ENCODE measurements at regions not wholly inside any gene's neighbourhood (a gene's known extent, or its start where the extent isn't known, plus 50 kb on each side); places are given as distances from the start of the nearest gene placed in this dataset.
"Not testable (repeated sequence)": the region's sequence is repeated elsewhere in the genome, so short reads cannot be mapped to it uniquely, and the experiment has no call there.

- H3K9me3 ChIP-seq, result no peaks in the 10 kb centered on the region
- no peaks in the 10 kb centered on the region for H3K36me3 ChIP-seq (ENCODE audit: insufficient read depth in 1 of 2, low read depth in 1 of 2)
- 49 to 52% (median 50%) methylated on average over 3 of the region's 3 CpGs for WGBS, 3 donors
- ATAC-seq (no peak), DNase-seq (no peak)
- no peak overlapping the region for H3K4me3 ChIP-seq
- H3K4me1 ChIP-seq, result no peaks in the 10 kb centered on the region
- H3K27me3 ChIP-seq (ENCODE audit: insufficient read depth in 3 of 3, low read length in 2 of 3), result peaks cover 0 to 4% (median 0%) of the 10 kb centered on the region in 3 donors
- TF ChIP-seq, protein P1, sequence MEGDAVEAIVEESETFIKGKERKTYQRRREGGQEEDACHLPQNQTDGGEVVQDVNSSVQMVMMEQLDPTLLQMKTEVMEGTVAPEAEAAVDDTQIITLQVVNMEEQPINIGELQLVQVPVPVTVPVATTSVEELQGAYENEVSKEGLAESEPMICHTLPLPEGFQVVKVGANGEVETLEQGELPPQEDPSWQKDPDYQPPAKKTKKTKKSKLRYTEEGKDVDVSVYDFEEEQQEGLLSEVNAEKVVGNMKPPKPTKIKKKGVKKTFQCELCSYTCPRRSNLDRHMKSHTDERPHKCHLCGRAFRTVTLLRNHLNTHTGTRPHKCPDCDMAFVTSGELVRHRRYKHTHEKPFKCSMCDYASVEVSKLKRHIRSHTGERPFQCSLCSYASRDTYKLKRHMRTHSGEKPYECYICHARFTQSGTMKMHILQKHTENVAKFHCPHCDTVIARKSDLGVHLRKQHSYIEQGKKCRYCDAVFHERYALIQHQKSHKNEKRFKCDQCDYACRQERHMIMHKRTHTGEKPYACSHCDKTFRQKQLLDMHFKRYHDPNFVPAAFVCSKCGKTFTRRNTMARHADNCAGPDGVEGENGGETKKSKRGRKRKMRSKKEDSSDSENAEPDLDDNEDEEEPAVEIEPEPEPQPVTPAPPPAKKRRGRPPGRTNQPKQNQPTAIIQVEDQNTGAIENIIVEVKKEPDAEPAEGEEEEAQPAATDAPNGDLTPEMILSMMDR (IDR thresholded peaks at IDR 0.05), result no peak
- H3K27ac ChIP-seq, result no peak overlapping the region
- intact Hi-C loops (cut with DNase I), result no loop called here
Measured at GRCh38 chr3:147333098-147333497, 73.2 kb downstream of the ZIC4 start.

DNA sequence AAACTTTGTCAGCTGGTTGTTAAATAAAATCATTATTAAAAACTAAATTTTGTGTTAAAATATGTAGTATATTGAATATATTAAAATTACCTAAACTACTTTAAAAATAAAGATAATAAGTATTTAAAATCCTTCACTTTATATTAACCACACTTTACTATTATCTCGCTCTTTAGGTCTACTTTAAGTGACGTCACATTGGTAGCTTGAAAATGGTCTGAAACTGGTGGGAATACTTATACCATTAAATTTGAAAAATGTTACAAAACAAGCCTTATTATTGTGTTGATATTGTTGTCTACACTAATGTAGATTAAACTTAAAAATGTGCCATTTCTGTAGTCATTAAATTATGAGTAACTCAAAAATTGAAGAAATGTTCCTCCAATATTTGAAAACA, 77.6 kb downstream of the ZIC4 start:
- Histone ChIP-seq H3K27me3 (ENCODE audit: insufficient read depth in 3 of 3, low read length in 2 of 3) (peaks cover 0 to 4% (median 0%) of the 10 kb centered on the region in 3 donors), H3K4me3 (no peak overlapping the region), H3K9me3 (no peaks in the 10 kb centered on the region), H3K27ac (no peak overlapping the region), H3K36me3 (ENCODE audit: insufficient read depth in 1 of 2, low read depth in 1 of 2) (no peaks in the 10 kb centered on the region), H3K4me1 (no peaks in the 10 kb centered on the region)
- ATAC-seq, result no peak
- WGBS, 3 donors, result 91 to 96% (median 91%) methylated on average over 2 of the region's 2 CpGs
- TF ChIP-seq, protein P1 (IDR thresholded peaks at IDR 0.05), result no peak
- intact Hi-C loops (cut with DNase I), result no loop called here
- no peak for DNase-seq

DNA sequence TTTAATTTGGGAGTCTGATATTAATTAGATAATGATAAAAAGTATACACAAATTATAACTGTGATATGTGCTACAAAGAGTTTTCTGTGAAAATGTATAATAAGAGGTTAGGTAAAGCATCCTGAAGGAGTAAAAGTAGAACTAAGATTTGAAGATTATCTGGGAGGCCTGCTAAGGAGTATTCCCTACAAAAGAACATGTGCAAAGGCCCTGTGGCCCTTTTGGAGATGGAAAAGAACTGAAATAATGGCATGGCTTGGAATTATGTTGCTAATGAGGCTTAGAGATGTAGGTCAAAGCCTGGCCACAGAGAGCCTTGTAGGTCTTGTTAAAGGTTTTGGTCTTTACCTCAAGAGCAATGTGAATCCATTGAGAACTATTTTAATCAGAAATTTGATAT, 82.0 kb downstream of the ZIC4 start:
- intact Hi-C loops (cut with DNase I), result no loop called here
- Histone ChIP-seq H3K27me3 (ENCODE audit: insufficient read depth in 3 of 3, low read length in 2 of 3) (no peaks in the 10 kb centered on the region), H3K36me3 (ENCODE audit: insufficient read depth in 1 of 2, low read depth in 1 of 2) (no peaks in the 10 kb centered on the region), H3K9me3 (no peaks in the 10 kb centered on the region), H3K4me1 (no peaks in the 10 kb centered on the region), H3K4me3 (no peak overlapping the region), H3K27ac (no peak overlapping the region)
- TF ChIP-seq, protein P1 (IDR thresholded peaks at IDR 0.05), result no peak
- no peak for ATAC-seq
- no peak for DNase-seq

DNA sequence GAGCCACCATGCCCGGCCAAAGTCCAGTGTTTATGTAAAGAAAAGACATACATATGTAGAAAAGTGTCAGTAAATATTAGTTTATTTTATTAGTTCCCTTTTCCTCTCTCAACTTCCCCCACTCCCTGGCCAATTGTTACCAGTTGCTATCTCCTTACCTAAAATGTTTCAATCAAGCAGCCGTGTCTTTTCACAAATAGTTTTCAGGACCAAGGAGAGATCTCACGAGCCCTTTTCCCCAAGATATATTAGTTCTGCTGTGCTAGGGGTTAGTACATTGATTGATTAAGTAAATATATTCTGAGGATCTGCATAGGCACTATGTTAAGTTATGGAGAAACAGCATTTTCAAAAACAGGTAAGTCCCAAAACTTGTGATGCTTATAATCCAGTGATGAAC, 87.4 kb downstream of the ZIC4 start:
- Histone ChIP-seq H3K36me3 (ENCODE audit: insufficient read depth in 1 of 2, low read depth in 1 of 2) (no peaks in the 10 kb centered on the region), H3K4me1 (no peaks in the 10 kb centered on the region), H3K27ac (no peak overlapping the region), H3K9me3 (no peaks in the 10 kb centered on the region), H3K27me3 (ENCODE audit: insufficient read depth in 3 of 3, low read length in 2 of 3) (no peaks in the 10 kb centered on the region), H3K4me3 (no peak overlapping the region)
- WGBS, 3 donors, result 49 to 51% (median 50%) methylated on average over 3 of the region's 3 CpGs
- no peak for DNase-seq
- intact Hi-C loops (cut with DNase I), result no loop called here
- TF ChIP-seq, protein P1 (IDR thresholded peaks at IDR 0.05), result no peak
- ATAC-seq, result no peak

- H3K36me3 ChIP-seq (ENCODE audit: insufficient read depth in 1 of 2, low read depth in 1 of 2); ATAC-seq; DNase-seq; H3K4me1 ChIP-seq; H3K9me3 ChIP-seq; H3K27ac ChIP-seq; H3K4me3 ChIP-seq; H3K27me3 ChIP-seq (ENCODE audit: insufficient read depth in 3 of 3, low read length in 2 of 3); intact Hi-C loops (cut with DNase I): not testable (repeated sequence)
- 78 to 83% (median 81%) methylated on average over 6 of the region's 6 CpGs for WGBS, 3 donors
Measured at GRCh38 chr3:147317080-147317479, 89.3 kb downstream of the ZIC4 start.

All from psoas muscle (tissue), 7 donors.